NCI-H187 (cell line): ENCODE measurements at regions not wholly inside any gene's neighbourhood (a gene's known extent, or its start where the extent isn't known, plus 50 kb on each side); places are given as distances from the start of the nearest gene placed in this dataset.

Experiments
- DNase-seq, 2 experiments: peaks; one replicate each; lab custom pipeline; 2025; lab: John Stamatoyannopoulos, UW

DNA sequence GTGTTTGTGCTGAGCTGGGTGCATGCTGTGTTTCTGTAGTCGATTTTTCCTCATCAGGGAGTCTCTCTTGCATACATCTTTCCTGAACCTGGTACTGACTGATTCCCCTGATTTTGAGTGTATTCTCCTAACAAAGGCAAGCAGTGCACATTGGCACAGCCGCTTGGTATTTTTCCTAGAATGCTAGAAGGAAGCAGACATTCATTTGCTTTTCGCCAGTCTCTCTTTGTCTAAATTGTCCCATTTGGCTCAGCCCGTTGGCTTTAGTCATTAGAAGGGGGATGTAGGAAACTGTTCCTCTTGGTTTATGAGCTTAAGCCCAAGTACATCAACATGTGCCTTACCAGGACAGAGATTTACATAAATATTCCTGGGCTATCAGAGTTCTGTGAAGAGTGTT, 266.1 kb upstream of the TMTC4 start:
- no peak for DNase-seq

DNA sequence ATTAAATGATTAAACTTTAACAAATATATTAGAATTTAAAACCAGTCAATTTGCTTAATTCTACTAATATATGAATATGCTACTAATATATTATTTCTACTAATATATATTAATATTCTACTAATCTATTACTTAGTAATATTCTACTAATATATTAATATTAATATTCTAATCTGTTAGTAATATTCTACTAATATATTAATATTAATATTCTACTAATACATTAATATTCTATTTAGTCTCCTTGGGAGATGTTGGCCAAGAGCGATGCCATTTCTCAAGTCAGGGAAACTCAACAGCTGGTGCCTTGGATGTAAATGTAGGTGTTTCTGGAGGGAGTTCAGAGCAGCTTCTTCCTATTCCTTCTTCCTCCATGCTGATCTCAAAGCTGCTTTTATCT, 259.2 kb upstream of the TMTC4 start:
- DNase-seq = no peak

DNA sequence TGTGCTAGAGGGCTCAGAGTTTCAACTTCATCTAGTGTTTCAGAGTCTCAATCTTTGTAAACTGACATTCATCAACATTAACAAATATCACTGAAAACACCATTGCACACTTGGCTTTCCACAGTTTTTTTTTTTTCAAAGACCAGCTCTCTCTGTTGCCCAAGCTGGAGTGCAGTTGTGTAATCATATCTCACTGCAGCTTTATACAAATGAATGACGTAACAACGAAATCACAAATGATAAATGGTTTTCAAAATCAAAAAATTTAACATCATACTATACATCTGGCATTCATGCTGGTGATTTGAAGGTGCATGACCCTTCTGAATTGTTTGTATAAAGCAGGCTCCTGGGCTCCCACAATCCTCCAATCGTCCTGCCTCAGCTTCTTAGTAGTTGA, 248.0 kb upstream of the TMTC4 start:
- DNase-seq = no peak

DNA sequence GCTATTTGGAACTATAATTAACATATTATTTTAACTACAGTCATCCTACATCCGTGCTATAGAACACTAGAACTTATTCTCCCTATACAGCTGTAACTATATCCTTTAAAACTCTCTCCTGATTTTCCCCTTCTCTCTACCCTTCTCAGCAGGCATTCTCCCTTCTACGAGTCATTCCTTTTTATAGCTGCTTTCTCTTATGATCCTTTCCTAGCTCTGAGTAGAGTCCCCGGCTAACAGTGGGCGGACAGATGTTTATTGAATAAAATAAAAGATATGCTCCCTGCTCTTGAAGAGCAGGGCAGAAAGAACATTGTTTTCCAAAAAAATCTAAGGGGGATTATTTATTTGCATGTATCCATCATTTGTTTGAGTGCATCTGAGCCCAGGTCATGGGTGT, 246.5 kb upstream of the TMTC4 start:
- DNase-seq = no peak

DNA sequence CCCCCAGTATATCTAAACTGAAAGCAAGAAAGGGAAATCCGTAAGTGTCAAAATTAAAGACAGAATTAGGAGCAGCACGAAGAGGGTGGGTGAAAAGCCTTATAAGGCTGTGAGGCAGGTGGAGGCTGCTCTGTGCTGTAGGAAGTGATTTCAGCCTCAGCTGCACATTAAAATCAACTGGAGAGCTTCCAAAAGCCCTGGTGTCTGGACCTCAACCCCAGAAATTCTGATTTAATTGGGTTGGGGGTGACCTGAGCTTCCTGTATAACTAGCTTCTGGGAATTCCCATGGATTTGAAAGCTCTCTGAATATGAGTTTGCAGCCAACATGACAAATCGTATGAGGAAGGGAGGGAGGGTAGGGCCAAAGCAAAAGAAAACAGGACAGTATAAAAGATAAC, 242.4 kb upstream of the TMTC4 start:
- DNase-seq = no peak

DNA sequence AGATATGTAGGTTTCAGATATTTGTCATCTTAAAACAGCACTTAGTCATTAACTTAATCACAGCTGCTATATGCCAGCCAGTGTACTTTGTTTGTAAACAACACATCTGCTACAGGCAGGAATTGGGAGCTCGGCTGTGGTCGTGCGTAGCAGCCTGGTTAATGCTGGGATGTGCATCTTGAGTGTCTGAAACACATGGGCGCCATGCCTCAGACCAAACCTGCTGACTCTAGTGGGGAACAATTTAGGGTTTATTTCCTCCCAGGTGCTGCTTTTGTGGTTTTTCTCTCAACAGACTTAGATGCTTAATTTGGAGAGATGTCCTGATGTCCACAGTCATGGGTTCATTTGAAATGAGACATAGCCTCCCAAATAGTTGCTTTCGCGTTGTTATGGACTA, 238.5 kb upstream of the TMTC4 start:
- DNase-seq = no peak

DNA sequence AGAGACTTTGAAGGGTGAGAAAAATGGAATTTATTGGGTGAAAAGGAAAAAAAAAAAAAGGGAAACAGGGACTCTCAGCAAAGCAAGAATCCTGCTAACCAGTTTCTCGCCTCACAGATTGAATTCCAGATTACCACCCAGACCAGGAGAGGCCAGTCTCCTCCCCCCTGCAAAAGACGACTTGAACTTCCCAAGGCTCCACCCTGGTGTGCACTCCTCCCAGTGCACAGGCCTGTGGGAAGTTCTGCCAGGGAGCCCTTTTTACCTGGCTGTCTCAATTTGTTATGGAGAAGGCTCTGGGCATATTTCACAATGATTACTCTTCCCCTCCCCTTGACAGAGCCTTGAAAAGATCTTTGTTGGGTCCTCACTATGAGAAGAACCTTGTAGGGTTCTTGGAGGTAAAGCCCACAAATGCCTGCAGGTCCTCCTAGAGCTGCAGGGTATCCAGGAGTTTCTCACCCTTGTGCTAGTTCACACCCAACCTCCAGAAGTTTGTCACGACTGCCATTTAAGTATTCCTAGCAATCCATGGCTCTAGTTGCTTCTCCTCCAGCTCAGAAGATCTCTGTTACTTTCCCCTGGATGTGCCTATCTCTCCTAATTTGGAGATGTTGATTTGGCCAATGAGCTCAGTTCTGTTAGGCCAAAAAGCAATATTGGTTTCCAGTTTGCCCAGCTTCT, 229.8 kb upstream of the TMTC4 start:
- DNase-seq = no peak

DNA sequence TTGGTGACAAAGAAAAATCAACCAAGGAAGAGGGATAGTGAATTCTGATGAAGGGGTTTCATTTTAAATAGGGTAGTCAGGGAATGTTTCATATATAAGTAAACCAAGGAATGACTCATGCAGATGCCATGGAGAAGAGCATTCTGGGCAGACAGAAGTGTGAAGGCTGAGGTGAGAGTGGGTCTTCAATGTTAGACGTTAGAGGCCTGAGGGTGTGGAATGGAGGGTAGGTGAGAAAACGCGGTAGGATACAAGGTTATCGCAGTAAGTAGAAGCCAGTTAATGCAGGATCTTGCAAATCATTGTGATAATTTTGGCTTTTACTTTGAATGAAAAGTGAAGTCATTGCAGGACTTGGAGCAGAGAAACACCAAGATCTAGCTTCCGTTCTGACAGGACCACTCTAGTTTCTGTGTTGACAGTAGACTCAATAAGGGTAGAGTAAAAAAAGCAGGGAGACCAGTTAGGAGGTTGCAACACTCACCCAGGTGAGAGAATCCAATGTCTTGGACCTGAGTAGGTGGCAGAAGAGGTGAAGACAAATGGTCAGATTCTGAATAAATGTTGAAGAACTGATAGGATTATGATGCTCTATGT, 225.2 kb upstream of the TMTC4 start:
- no peak for DNase-seq

DNA sequence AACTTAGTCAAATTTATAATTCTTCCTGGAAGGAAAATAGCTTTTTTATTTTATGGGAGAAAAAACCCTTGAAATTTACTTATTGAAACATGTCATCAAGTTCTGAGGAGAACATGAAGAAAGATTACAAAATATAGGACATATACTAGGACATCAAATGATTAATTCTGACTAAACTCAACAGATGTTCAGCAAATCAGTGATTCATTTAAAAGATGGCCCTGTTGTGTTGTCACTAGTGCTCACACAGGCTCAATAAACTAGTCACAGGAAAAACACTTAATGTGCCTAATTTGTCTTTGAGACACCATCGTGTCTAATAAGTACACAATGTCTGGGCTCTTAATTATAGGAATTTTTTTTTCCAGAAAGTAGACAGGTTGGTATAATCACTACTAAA, 223.8 kb upstream of the TMTC4 start:
- no peak for DNase-seq

DNA sequence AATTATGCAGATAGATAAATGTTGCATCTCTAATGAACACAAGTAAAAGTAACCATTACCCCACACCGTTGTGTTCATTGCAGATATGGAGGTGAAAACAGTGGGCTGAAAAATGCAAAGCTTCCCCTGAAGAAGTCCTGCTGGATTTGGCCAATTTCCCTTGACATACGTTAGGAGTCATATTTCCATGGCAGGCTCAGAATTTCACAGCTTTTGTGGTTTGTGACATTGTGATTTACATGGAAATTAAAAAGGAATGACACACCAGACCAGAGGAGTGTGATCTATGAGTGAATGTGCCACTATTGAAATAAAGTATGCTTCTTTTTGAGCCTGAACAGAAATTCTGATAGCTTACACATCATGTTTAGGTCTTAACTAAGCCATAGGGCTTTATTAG, 221.1 kb upstream of the TMTC4 start:
- no peak for DNase-seq

DNA sequence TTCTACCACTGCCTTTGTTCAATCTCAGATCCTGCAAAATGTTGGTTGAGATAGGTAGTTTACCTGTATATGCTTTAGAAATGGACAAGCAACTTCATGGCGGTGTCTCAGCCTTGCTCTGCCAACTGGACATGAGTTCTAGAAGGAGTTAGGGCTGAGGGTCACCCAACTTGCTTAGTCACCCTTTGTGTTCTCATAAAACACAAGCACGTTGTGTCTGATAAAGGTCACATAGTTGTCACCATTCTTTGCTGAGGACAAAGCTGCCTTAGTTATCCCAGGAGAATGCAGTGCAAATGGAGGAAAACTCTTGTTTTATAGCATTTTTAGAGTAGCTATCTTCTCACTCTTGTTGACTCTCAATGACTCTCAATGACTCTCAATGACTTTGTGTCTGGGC, 218.4 kb upstream of the TMTC4 start:
- no peak for DNase-seq

DNA sequence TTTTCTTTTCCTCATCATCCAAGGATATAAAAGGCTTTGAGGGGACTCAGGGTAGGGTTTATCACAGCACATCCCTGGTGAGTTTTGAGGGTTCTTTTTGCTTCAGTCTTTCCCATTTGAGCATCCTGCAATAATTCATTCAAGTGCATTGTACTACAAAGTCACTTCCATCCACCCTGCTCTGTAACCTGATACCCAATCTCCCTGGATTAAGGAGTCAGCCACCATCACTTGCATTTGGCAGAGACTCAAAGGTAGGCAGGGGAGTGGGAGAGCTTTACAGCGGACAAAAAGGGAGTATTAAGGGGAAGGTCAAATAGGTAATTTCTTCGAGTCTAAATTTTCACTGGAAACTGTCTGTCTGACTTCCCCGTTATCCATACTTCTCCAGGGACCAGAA, 216.1 kb upstream of the TMTC4 start:
- no peak for DNase-seq

DNA sequence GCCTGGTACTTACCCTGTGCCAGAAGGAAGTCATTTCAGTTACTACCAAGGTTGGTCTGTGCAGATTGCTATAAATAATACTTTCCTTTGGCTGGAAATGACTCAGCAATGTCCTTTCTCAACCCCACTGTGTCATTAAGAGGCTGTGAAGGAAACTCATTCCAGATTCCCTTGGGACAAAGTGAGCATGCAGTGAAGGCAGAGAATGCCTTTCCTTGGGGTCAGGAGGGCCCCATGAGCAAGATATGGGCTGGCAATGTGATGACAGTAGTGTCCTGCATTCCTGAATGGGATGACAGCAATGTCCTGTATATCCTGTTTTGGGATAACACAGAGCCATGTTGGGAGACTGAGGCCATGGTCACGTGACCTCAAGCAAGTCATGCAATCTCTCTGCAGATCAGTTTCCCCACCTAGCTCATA, 213.1 kb upstream of the TMTC4 start:
- no peak for DNase-seq

DNA sequence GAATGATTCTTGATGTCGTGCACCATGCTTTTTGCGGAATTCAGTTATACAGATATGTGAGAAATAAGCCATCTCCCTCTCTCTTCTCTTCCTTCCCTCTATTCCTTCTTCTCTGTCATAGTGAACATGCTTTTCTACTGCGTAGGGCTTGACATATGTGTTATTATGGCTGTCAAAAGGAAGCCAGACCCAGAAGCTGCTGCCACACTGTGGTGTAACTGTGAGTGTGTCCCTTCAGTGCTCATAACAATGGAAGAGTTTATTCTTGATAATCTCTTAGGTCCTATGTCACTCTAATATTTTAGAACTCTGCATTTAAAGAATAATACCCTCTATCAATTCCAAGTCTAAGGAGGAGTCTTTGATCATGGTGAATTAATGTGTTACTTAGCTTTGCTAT, 208.9 kb upstream of the TMTC4 start:
- no peak for DNase-seq

DNA sequence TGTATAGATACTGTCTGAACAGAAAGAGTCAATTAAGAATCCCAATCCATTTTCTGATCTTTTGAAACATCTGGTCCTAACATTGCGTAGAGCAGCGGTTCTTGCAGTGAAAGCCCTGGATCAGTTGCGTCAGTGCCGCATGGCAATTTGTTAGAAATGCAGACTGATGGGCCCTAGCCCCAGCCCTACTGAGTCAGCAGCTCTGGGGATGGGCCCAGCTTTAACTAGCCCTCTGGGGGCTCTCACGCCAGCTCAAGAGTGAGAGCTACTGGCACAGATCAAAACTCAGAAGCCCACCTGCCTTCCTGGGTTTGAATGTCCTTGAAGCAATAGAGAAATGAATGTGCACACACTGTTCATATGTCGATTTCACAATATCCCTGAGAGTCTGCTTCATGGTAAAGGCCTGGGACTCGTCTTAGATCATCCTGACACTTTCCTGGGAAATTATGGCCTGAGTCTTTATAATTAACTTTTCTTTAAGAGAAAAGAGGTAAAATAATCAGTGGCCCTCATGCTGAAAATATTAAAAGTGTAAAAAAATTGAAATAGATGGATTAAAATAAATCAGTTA, 206.8 kb upstream of the TMTC4 start:
- DNase-seq = no peak

DNA sequence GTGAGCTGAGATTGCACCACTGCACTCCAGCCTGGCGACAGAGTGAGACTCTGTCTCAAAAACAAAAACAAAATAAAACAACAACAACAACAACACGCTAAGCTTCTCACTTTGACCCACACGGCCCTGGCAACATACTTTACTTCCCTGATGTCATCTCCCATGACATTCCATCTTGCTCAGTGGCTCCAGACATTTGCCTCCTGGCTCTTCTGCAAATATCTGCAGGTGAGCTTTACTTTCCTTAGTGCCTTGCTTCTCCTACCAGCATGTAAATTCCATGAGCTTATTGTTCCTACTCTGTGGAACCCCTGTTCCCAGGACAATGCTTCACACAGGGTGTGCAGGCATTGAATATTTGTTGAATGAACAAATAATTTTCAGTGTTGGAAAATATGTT, 205.6 kb upstream of the TMTC4 start:
- no peak for DNase-seq

DNA sequence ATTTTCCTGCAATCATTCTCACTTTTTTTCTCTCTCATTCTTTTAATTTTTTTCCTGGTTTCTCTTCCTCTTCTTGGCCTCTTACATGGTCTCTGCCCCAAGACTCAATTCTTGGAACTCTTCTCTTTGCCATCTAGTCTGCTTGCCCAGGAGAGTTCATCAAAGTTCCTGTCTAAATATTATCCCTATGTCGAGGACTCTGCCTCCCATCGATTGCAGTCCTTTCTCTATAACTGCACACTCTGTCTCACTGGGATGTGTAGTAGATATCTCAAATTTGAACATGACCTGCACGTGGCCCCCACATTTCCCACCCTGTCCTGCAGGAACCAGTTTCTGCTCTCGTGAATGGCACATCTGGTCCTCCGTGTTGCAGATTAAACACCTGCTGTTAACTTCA, 204.7 kb upstream of the TMTC4 start:
- DNase-seq = no peak

DNA sequence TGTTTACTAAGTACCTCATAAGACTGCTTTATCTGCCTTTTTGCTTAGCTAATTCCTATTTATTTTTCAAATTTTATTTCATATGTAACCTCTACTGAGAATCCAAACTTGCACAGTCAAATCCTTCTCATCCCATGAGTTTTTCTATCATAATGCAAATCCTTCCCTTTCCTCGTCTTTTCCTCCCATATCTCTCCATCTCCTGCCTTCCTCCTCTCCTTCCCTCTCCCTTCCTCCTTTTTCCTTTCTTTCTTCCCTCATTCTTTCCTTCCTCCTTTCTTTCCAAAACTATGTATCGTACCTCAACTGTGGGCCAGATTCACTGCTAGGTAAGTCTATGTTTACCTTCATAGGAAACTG, 201.4 kb upstream of the TMTC4 start:
- DNase-seq = no peak

DNA sequence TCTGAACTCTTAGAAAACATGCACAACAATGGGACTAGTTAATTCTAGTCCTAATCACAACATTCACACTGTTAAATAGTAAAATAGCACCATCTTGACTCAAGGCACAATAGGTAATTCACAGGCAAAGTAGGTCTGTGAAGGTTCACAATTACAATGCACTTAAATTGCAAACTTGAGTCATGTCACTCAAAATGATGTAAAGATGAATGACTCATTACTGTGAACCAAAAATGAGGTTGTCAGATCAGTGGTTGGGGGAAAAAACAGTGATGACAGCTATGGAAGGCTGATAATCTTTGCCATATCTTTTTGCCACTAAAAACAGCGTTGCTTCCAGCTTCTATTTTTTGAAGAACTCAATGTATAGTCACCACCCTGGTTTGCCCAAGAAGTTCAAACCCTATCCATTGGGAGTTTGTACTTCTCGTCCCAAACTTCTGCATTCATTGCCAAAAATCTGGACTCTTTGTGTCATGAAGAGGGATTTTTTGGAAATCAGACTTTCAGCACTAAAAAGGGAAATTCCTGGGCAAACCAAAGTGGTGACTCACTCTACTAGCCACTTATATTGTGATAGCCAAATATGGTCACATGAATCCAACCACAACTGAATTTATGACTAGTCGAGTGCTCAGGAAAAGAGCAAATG, 200.9 kb upstream of the TMTC4 start:
- DNase-seq = no peak

DNA sequence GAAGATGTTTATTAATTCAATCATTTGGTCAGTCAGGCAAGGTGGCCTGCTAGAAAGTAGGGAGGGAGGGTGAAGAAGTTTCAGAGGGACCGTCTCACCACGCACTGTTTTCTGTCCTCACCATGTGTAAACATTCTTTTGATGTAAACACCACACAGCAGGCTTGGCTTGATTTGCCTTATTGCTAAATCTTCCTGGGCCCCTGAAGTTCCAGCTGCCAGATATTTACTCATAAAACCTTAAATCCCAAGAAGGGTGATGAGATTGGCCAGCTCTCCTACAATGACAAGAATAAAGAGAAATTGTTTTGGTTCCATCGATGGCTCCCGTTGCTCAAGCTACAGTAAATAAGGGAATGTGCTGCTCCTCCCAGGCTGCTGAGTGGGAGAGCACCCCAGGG, 198.2 kb upstream of the TMTC4 start:
- DNase-seq = no peak

DNA sequence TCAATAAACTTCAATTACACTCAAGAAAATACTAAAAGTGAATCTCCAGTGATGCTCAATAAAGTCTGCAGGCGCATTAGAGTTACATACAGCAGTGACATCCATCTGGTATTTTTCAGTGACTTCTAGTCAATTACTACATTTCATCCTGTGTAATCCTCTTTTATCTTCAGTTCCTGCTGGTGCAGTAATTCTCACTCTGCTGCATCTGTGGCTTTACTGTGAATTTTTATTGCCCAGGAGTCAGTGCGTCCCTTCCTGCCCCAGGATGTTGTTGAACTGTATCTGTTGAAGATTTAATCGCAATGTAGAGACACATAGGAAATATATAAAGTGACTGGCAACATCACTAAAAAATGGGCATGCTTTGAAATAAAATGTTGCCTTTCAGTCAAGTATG, 196.3 kb upstream of the TMTC4 start:
- DNase-seq = no peak

DNA sequence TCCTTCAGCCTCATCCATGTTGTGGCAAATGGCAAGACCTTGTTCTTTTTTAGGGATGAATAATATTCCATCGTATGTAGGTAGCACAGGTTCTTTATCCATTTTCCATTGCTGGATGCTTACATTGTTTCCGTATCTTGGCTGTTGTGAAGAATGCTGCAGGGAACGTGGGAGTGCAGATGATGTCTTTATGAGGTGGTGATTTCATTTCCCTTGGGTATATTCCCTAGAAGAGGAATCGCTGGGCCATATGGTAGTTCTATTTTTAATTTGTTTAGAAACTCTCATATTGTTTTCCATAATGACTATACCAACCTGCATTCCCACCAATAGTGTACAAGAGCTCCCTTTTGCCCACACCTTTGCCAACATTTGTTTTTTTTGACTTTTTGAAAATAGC, 186.3 kb upstream of the TMTC4 start:
- no peak for DNase-seq

DNA sequence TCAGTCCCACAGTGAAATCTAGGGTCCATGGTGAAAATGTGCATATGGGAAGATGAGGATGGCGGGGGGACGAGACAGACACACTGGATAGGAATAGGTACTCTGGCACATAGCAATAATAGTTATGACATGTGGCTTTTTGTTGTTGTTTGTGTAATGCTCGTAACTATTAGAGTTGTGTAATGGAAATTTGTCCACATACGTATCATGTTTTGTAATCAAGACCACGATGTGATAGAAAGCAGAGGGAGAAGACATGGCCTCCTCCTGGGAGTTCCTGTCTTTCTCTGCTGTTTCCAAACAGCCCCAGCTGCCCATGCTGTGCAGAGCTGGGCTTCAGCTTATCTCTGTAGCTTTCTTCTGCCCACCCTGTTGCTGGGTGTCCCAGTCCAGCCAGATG, 185.3 kb upstream of the TMTC4 start:
- no peak for DNase-seq

DNA sequence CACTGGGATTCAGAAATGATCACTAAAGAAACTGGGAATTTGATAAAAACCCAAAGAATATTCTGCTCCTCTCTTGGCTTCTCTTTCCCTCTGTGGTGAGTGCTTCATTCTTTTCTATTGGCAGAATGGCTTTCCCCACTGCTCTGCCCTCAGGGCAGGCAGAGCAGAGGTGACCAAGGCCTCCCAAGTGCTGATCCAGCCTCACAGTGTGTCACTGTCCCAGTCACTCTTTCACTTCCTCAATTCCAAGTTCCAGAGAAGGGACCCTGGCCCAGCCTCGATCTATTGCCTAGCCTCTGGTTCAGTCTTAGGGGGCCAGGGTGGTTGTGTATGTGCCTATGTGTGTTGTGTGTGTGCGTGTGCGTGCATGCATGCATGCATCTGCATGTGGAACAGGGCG, 180.6 kb upstream of the TMTC4 start:
- DNase-seq = no peak
